Keratinocyte (primary cell): ENCODE measurements at regions not wholly inside any gene's neighbourhood (a gene's known extent, or its start where the extent isn't known, plus 50 kb on each side); places are given as distances from the start of the nearest gene placed in this dataset.

Source experiments
- DNase-seq: peaks from one replicate; pipeline ENCODE4 v3.0.0-alpha.2; 2011; ENCODE audit warnings: low read depth, missing footprints, low spot score
- FAIRE-seq: peaks from 2 replicates; lab custom pipeline; 2011; peaks lifted over from hg19 to GRCh38; lab: Jason Lieb, UNC
- H2AFZ ChIP-seq: 2 replicates; pipeline ENCODE4 v1.6.0; 2012; ENCODE audit warnings: low read length, control low read depth, inconsistent platforms; ENCODE audit not compliant: control insufficient read depth
- H3K27ac ChIP-seq: 2 replicates; pipeline ENCODE4 v1.5.1; 2011; ENCODE audit warnings: low read length; ENCODE audit not compliant: control insufficient read depth, insufficient read depth
- H3K27me3 ChIP-seq: 3 replicates; pipeline ENCODE4 v1.6.0; 2011; ENCODE audit warnings: low read length; ENCODE audit not compliant: control insufficient read depth, insufficient read depth; ENCODE audit errors: extremely low read depth
- H3K36me3 ChIP-seq, 2 experiments: 2 replicates in 1 of 2; 3 replicates in 1 of 2; pipeline ENCODE4 v1.5.1; 2011; ENCODE audit warnings: low read length in 2 of 2, mild to moderate bottlenecking in 1 of 2; ENCODE audit not compliant: control insufficient read depth in 2 of 2, insufficient read depth in 2 of 2; ENCODE audit errors: extremely low read depth in 1 of 2
- H3K4me1 ChIP-seq: 3 replicates; pipeline ENCODE4 v1.5.1; 2011; ENCODE audit warnings: low read length; ENCODE audit not compliant: control insufficient read depth, insufficient read depth; ENCODE audit errors: extremely low read depth
- H3K4me2 ChIP-seq: 3 replicates; pipeline ENCODE4 v1.6.0; 2011; ENCODE audit warnings: low read depth, low read length; ENCODE audit not compliant: control insufficient read depth, insufficient read depth; ENCODE audit errors: extremely low read depth
- H3K4me3 ChIP-seq, 3 experiments: fragments of 200-600 bp in 1 of 3; sonication (generic) in 1 of 3; 2 replicates in 2 of 3; 3 replicates in 1 of 3; pipeline ENCODE4 v1.5.1; 2011 to 2016; ENCODE audit warnings: low read length in 3 of 3, mild to moderate bottlenecking in 3 of 3, control low read depth in 2 of 3, inconsistent platforms in 1 of 3, low read depth in 1 of 3, mixed read lengths in 1 of 3, mixed run types in 1 of 3, moderate library complexity in 1 of 3; ENCODE audit not compliant: control insufficient read depth in 2 of 3, insufficient read depth in 2 of 3; ENCODE audit errors: extremely low read depth in 1 of 3
- H3K79me2 ChIP-seq: 2 replicates; pipeline ENCODE4 v1.6.0; 2012; ENCODE audit warnings: low read length; ENCODE audit not compliant: control insufficient read depth, insufficient read depth
- H3K9ac ChIP-seq: 3 replicates; pipeline ENCODE4 v1.6.0; 2011; ENCODE audit warnings: low read length; ENCODE audit not compliant: control insufficient read depth, insufficient read depth; ENCODE audit errors: extremely low read depth
- H3K9me1 ChIP-seq: 3 replicates; pipeline ENCODE4 v1.6.0; 2011; ENCODE audit warnings: low read length; ENCODE audit not compliant: control insufficient read depth, insufficient read depth; ENCODE audit errors: extremely low read depth
- H3K9me3 ChIP-seq: 2 replicates; pipeline ENCODE4 v1.5.1; 2012; ENCODE audit warnings: low read depth, low read length; ENCODE audit not compliant: control insufficient read depth
- H4K20me1 ChIP-seq: 3 replicates; pipeline ENCODE4 v1.6.0; 2011; ENCODE audit warnings: low read length; ENCODE audit not compliant: control insufficient read depth, insufficient read depth; ENCODE audit errors: extremely low read depth
- EZH2 ChIP-seq: IDR thresholded peaks from one replicate; pipeline ENCODE4 v1.6.1; 2012; ENCODE audit warnings: inconsistent platforms, mild to moderate bottlenecking, low read length, moderate library complexity
- dilution Hi-C: fragments of 300-500 bp; cut with MboI; formaldehyde crosslinking; loops from one replicate; pipeline ENCODE4 v1.7.0; 2020; ENCODE audit warnings: low sequenced_read_pairs; ENCODE audit not compliant: extremely low pct_ligation_motif_present
- TF ChIP-seq, protein P1 (sequence below), 3 experiments: IDR thresholded peaks in 1 of 3; conservative IDR thresholded peaks in 1 of 3; optimal IDR thresholded peaks in 1 of 3; 2 replicates in 2 of 3; 3 replicates in 1 of 3; pipeline versions ENCODE3 to v1.5.1; 2011; ENCODE audit warnings: low read length in 3 of 3, mild to moderate bottlenecking in 3 of 3, moderate library complexity in 2 of 3, control low read depth in 1 of 3, inconsistent platforms in 1 of 3; ENCODE audit not compliant: insufficient read depth in 2 of 3; ENCODE audit errors: extremely low read depth in 1 of 3

DNA sequence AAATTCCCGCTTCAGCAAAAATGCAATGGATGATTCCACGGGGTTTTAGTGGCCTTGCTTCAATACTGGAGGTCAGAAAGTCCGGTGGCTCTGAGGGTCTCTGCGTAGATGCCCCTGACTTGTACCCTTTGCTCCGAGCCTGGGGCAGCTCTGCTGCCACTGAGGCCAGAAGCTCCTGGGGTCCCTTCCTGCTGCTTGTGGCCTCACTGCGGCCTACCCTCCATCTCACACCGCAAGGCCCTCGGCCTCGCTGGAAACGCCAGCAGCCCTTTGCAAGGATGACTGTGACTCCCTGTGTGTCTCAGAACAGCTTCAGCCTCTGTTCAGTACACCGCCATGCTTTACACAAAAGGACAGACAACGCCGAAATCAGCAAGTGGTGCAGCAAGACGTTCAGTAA, 244.8 kb downstream of the ACTR3B start:
- H3K4me2 ChIP-seq: no peak overlapping the region
- H3K36me3 ChIP-seq: no peaks in the 10 kb centered on the region
- H3K4me3 ChIP-seq: no peak overlapping the region
- no peaks in the 10 kb centered on the region for H4K20me1 ChIP-seq
- DNase-seq (no peak), FAIRE-seq (no peak)
- H3K4me1 ChIP-seq: no peaks in the 10 kb centered on the region
- H3K9me1 ChIP-seq: no peaks in the 10 kb centered on the region
- H3K79me2 ChIP-seq: no peaks in the 10 kb centered on the region
- H3K27ac ChIP-seq: no peak overlapping the region
- dilution Hi-C loops: no loop called here
- no peak overlapping the region for H3K9ac ChIP-seq
- no peak for TF ChIP-seq EZH2
- TF ChIP-seq, protein P1, sequence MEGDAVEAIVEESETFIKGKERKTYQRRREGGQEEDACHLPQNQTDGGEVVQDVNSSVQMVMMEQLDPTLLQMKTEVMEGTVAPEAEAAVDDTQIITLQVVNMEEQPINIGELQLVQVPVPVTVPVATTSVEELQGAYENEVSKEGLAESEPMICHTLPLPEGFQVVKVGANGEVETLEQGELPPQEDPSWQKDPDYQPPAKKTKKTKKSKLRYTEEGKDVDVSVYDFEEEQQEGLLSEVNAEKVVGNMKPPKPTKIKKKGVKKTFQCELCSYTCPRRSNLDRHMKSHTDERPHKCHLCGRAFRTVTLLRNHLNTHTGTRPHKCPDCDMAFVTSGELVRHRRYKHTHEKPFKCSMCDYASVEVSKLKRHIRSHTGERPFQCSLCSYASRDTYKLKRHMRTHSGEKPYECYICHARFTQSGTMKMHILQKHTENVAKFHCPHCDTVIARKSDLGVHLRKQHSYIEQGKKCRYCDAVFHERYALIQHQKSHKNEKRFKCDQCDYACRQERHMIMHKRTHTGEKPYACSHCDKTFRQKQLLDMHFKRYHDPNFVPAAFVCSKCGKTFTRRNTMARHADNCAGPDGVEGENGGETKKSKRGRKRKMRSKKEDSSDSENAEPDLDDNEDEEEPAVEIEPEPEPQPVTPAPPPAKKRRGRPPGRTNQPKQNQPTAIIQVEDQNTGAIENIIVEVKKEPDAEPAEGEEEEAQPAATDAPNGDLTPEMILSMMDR (optimal IDR thresholded peaks at IDR 0.05 in 1 of 3, IDR thresholded peaks at IDR 0.05 in 1 of 3, conservative IDR thresholded peaks at IDR 0.05 in 1 of 3; ENCODE audit: extremely low read depth in 1 of 3, insufficient read depth in 2 of 3, low read length in 3 of 3): no peak
- H3K9me3 ChIP-seq: no peaks in the 10 kb centered on the region
- no peak overlapping the region for H2AFZ ChIP-seq
- no peaks in the 10 kb centered on the region for H3K27me3 ChIP-seq

DNA sequence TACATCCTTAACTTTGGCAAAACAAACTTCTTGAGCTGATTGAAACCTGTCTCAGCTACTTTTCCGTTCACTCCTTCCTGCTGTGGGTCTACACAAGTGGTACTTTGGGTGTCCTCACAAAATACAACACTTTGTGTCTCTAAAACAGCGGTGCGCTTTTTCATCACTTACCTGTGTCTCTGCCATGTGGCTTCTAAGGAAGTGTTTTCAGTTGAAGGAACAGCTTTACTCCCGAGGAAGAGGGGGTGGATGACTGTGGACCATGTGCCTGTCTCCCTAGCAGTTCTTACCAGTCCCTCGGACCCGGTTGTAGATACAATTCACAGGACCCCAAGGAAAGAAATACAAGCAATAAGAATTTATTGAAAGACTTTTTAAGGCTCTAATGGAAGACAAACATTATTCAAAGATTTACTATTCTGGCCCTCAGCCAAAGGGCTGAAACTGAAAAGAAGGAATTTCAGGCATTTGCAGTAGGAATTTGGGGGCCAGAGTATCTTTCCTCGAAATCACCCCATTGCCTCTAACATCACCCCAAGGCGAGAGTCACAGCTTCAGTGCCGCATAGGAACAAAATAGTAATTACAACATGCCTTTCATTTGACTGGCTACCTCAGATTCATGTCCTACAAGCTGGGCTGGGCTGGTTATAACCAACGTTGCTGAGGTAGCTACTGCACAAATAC, 246.3 kb downstream of the ACTR3B start:
- DNase-seq (no peak), FAIRE-seq (no peak)
- H4K20me1 ChIP-seq: no peaks in the 10 kb centered on the region
- no peak overlapping the region for H3K9ac ChIP-seq
- no peak overlapping the region for H3K4me3 ChIP-seq
- no peak overlapping the region for H3K4me2 ChIP-seq
- no peak overlapping the region for H3K27ac ChIP-seq
- no peaks in the 10 kb centered on the region for H3K9me1 ChIP-seq
- peaks cover 5% of the 10 kb centered on the region for H3K9me3 ChIP-seq
- no peak for TF ChIP-seq EZH2
- TF ChIP-seq, protein P1 (optimal IDR thresholded peaks at IDR 0.05 in 1 of 3, IDR thresholded peaks at IDR 0.05 in 1 of 3, conservative IDR thresholded peaks at IDR 0.05 in 1 of 3; ENCODE audit: extremely low read depth in 1 of 3, insufficient read depth in 2 of 3, low read length in 3 of 3): no peak
- dilution Hi-C loops: no loop called here
- no peaks in the 10 kb centered on the region for H3K27me3 ChIP-seq
- no peak overlapping the region for H2AFZ ChIP-seq
- H3K36me3 ChIP-seq: no peaks in the 10 kb centered on the region
- no peaks in the 10 kb centered on the region for H3K79me2 ChIP-seq
- no peaks in the 10 kb centered on the region for H3K4me1 ChIP-seq
